Activated T-cell treated with anti-CD3 and anti-CD28 coated beads for 24 hours (primary cell): ENCODE measurements at regions not wholly inside any gene's neighbourhood (a gene's known extent, or its start where the extent isn't known, plus 50 kb on each side); places are given as distances from the start of the nearest gene placed in this dataset.

Experiments used
- DNase-seq: peaks from one replicate; pipeline ENCODE4 v3.0.0-alpha.2; 2020; ENCODE audit warnings: low read depth

GRCh38 chr22:47280301-47280700 is 517.9 kb downstream of the TBC1D22A start:
- DNase-seq = no peak

GRCh38 chr22:47279746-47280145 is 517.3 kb downstream of the TBC1D22A start:
- DNase-seq = no peak

DNA sequence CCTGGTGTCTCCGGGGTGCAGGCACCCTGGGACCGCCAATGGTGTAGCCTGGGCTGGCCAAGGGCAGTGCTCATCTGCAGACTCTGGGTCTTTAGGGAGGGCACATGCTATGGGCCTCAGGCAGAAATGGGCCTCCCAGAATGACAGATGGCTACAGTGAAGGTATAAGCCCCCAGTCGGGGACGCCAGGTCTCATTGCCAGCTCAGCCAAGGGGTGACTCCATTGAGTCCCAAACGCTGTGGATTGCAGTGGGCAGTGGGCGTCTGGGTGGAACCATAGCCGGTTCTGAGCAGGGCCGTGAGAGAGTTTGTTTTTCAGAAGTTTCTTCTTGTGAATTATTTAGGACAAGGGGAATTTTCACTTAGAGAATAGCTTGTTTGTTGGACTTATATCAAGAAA is 516.9 kb downstream of the TBC1D22A start:
- no peak for DNase-seq

DNA sequence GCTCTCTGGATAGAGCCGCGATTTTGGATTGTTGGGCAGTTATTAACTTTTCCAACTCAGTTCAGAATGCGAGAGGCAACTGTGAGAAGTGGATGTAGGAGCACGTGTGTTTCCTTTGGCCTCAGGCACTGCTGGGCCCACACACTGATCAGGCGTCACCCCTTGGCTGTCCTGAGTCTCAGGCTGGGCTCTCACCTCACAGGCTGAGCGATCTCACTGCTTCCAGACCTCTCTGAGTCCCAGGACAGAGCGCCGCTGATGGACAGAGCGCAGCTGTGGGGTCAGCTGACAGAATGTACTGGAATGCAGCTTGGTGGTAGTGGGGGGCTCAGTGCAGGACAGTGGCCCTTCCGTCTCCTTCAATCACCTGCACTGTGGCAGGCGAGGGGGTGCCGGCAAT is 516.2 kb downstream of the TBC1D22A start:
- no peak for DNase-seq

GRCh38 chr22:47277531-47277930 is 515.1 kb downstream of the TBC1D22A start:
- no peak for DNase-seq

DNA sequence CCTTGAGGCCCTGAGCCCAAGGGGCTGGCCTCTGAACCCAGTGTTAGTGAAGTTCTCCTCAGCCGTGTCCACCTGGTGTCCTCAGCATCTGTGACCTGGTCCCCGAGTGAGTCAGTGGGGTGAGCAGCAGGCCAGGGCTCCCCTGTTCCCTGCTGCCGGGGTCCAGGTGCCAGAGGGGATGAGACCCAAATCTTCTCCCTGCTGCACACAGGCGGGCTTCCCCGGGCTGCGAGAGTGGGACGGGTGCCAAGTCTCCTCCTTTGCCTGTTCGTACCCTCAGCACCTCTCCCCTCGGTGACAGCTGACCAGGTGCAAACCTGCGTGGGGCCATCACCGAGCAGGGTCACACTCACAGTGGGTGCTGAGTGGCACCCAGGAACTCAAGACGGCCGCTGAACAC is 514.5 kb downstream of the TBC1D22A start:
- no peak for DNase-seq

GRCh38 chr22:47276450-47276820 is 514.0 kb downstream of the TBC1D22A start:
- DNase-seq = no peak

DNA sequence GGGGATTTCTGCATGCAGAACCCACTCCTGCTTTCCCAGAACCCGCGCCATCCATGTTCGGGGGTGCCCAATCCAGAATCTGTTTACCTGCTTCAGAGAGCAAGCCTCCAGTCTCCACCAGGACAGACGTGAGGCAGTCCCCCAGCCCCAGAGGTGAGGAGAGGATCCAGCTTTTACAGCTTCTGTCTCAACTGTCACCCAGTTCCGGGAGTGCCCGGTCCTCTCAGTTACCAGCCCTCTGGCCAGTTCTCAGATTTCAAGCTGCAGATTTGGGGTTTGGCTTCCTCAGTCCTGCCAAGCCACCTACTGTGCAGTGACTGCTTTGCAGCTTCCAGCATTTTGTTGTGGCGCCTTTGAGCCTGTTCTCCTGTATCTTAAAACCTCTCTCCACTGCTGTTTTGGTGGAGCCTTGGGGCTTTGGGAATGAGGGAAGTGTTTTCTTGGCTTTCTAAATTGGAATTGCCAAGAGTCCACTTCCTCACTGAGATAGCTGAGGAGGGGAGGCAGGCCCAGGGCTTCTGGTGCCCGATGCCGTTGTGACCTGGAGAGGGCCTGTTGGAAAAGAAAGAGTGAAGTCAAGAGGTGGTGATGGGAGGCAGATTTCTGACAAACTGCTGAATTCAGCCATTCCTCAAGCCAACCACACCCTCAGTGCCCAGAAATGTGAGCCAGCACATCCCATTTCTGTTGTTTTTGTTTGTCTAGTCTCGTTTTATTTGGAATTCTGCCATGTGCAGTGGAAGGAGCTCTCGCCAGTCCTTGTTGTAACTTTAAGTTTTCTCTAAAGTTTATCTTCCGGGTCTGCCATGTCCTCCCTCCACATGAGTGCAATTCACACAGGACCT is 513.4 kb downstream of the TBC1D22A start:
- DNase-seq = no peak

DNA sequence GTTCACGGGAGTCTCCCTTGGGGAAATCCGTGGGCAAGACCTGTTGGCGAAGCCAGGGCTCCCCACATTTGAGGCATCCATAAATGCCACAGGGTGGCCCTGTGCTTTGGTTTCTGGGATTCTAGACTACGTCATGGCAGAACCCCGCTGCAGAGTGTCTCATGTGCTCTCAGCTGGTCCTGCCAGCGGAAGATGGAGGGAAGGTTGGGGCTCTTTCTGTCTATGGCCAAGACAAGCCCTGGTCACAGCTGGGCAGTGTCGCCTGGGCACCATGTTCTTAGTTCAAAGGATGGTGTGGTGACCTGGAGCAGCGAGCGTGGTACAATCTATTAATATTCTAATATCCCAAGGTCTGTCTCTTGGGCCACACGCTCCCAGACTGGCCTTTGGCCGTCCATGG is 511.7 kb downstream of the TBC1D22A start:
- DNase-seq = no peak

DNA sequence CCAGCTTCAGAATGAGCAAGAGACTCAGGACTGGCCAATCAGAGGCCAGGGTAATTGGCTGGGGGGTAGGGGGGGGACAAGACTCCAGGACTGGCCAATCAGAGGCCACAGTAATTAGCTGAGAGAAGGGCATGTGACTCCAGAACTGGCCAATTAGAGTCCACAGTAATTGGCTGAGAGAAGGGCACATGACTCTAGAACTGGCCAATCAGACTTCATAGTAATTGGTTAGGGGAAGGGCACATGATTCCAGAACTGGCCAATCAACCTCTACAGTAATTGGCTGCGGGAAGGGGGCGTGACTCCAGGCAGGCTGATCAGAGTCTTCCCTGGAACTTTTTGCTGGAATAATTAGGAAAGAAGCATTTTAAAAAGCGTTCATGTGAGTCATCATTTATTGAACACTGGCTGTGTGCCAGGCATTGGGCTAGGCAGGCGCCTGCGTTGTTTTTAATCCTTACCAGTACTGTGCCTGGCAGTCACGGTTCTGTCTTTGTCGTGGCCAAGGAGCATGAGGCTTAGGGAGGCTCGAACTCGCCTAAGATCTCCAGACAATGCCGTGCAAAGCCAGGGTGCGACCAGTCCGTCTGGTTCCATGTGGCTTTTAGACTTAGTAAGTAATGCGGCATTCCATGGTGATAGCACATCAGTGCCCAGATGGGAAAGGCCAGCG is 508.1 kb downstream of the TBC1D22A start:
- DNase-seq = no peak

DNA sequence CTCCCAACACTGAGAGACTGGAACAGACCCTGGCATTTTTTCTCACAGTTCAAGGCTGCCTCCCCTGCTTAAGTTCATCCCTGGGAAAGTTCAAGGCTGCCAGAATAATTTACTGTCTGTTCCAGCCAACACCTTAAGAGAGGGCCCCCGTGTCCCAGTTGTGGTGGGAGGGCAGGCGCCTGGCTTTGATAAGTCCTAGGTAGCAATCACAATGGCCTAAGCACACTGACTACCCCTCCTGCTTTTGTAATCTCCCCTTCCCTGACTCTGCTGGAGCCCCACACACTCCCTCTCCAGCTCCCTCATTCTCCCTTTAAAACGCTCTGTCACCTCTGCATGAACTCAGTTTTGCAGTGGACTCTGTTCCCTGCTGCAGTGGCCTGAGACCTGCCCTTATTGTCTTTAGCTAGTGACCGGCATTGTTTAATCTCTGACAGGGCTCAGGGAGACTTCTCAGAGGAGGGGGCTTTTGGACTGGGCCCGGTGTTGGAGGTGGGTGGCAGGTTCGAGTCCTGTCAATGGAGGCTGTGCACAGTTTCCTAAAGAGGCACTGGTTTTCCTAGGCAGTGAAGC is 507.2 kb downstream of the TBC1D22A start:
- no peak for DNase-seq

GRCh38 chr22:47267513-47268282 is 505.2 kb downstream of the TBC1D22A start:
- DNase-seq = no peak

DNA sequence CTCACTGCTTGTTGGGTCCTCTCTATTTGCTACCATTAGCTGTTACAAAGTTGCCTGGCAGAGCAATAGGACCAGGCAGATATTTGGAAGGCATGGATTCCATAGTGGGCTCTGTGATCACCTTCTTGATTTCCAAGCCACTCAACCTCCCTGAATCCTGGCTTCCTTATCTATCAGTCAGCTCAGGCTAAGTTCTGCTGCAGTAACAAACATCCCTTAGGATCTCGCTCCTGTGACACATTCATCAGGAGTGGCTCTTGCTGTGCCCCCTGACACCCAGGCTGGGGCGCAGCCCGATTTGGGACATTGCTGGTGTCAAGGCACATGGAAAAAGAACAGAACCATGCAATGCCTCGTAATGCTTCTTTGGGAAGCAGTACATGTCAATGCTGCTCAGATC is 503.9 kb downstream of the TBC1D22A start:
- DNase-seq = no peak

DNA sequence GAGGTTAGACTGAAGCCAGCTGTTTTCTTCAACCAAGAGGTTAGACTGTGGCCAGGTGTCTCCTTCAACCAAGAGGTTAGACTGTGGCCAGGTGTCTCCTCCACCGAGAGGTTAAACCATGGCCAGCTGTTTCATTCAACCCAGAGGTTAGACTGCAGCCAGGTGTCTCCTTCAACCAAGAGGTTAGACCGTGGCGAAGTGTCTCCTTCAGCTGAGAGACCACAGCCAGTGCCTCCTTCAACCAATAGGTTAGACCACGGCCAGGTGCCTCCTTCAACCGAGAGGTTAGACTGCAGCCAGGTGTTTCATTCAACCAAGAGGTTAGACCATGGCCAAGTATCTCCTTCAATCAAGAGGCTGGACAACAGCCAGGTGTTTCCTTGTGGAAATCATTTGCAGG is 498.1 kb downstream of the TBC1D22A start:
- no peak for DNase-seq

GRCh38 chr22:47259990-47260389 is 497.5 kb downstream of the TBC1D22A start:
- DNase-seq = no peak

DNA sequence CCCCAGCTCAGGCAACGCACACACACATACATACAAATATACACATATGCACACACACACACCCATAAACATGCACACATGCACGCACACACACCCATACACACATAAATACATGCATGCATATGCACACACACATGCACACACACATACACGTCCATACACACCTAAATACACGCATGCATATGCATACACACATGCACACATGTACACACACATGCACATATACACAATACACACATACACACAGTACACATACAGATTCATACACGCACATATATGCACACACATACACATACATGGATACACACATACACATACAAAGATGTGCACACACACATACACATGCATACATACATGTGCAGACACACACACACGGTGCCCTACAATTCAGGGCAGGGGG is 496.6 kb downstream of the TBC1D22A start:
- no peak for DNase-seq

DNA sequence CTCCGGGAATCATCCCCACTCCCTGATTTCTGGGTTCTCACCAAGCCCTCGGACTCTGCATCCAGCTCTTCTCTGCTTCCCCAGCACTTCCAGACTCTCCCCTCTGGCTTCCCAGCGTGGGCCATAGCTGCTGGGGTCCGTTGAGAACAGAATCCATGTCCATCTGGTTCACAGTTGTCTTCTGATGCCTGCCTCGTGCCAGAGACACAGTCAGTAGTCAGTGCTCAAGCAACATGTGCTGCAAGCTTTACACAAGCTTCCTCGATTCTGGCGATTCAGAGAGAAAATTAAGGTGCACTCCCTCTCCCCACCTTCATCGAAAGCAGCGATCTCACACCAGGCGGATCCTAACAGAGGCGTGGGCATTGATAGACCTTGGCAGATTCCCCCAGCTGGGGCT is 495.5 kb downstream of the TBC1D22A start:
- DNase-seq = no peak

GRCh38 chr22:47257566-47257965 is 495.1 kb downstream of the TBC1D22A start:
- DNase-seq = no peak

- no peak for DNase-seq
Observed at GRCh38 chr22:47251911-47252310, 489.5 kb downstream of the TBC1D22A start.

DNA sequence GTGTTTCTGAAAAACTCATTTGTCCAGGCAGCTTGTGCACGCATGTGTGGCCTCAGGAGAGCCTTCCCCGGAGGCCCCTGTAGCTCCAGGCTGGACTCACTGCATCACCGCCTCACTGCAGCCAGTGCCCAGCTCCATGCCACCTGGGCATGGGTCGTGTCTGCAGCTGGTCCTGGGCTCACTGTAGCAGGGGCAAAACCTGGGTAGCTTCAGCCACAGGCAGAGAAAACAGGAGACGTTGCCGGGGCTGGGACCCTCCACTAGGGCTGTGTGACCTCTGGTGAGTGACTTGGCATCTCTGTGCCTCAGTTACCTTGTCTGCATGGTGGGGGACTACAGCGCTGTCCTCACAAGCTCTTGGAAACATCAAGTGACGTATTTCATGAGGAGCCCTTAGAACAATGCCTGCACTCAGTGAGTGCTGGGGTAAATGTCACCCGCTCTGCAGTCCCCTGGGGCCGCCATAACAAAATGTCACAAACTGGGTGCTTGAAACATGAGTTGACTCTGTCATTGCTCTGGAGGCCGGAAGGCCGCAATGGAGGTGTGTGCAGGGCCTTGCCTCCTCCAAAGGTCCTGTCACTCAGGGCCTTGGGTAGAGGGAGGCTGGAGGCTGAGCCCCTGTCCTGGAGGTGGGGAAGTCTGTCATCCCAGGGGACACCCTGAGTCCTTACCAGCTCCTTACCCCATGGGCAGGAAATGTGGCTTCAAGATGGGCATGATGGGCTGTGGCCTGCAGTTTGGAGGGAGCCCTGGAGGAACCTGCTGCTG is 488.7 kb downstream of the TBC1D22A start:
- DNase-seq = no peak

- no peak for DNase-seq
Observed at GRCh38 chr22:47249370-47249928, 487.0 kb downstream of the TBC1D22A start.
